HG03095 (cell line): ENCODE measurements at regions not wholly inside any gene's neighbourhood (a gene's known extent, or its start where the extent isn't known, plus 50 kb on each side); places are given as distances from the start of the nearest gene placed in this dataset.
"Not testable (repeated sequence)": the region's sequence is repeated elsewhere in the genome, so short reads cannot be mapped to it uniquely, and the experiment has no call there.

Experiments used
- ATAC-seq: cut with Tn5 transposase; IDR thresholded peaks from one replicate; pipeline ENCODE4 v1.9.1; 2021; ENCODE audit warnings: moderate library complexity; ENCODE audit not compliant: unreplicated experiment

GRCh38 chr5:117594166-117594565 is 1019.5 kb upstream of the SEMA6A start:
- ATAC-seq = no peak

- ATAC-seq = no peak
These were observed 1016.3 kb upstream of the SEMA6A start for GRCh38 chr5:117590944-117591343.

- no peak for ATAC-seq
These were observed 1014.0 kb upstream of the SEMA6A start for GRCh38 chr5:117588611-117589010.

GRCh38 chr5:117587111-117587510 is 1012.5 kb upstream of the SEMA6A start:
- no peak for ATAC-seq

GRCh38 chr5:117568622-117569021 is 994.0 kb upstream of the SEMA6A start:
- no peak for ATAC-seq

- ATAC-seq = no peak
These were observed 993.5 kb upstream of the SEMA6A start for GRCh38 chr5:117568126-117568525.

- ATAC-seq = no peak
These were observed 988.0 kb upstream of the SEMA6A start for GRCh38 chr5:117562647-117563046.

- no peak for ATAC-seq
These were observed 986.9 kb upstream of the SEMA6A start for GRCh38 chr5:117561531-117561930.

GRCh38 chr5:117559005-117559844 is 984.6 kb upstream of the SEMA6A start:
- no peak for ATAC-seq

- ATAC-seq = no peak
These were observed 976.6 kb upstream of the SEMA6A start for GRCh38 chr5:117551236-117551635.

- no peak for ATAC-seq
These were observed 972.6 kb upstream of the SEMA6A start for GRCh38 chr5:117547192-117547591.

GRCh38 chr5:117539692-117540091 is 965.1 kb upstream of the SEMA6A start:
- ATAC-seq = no peak

GRCh38 chr5:117533792-117534191 is 959.2 kb upstream of the SEMA6A start:
- no peak for ATAC-seq

- ATAC-seq = not testable (repeated sequence)
These were observed 958.5 kb upstream of the SEMA6A start for GRCh38 chr5:117533051-117533670.

GRCh38 chr5:117519957-117520500 is 945.4 kb upstream of the SEMA6A start:
- ATAC-seq = no peak

- no peak for ATAC-seq
These were observed 929.7 kb upstream of the SEMA6A start for GRCh38 chr5:117504305-117504704.

GRCh38 chr5:117497601-117498000 is 923.0 kb upstream of the SEMA6A start:
- ATAC-seq = no peak

GRCh38 chr5:117496801-117497200 is 922.2 kb upstream of the SEMA6A start:
- ATAC-seq = no peak

- no peak for ATAC-seq
These were observed 919.6 kb upstream of the SEMA6A start for GRCh38 chr5:117494188-117494587.

- ATAC-seq = no peak
These were observed 914.4 kb upstream of the SEMA6A start for GRCh38 chr5:117488976-117489500.

- no peak for ATAC-seq
These were observed 912.9 kb upstream of the SEMA6A start for GRCh38 chr5:117487556-117487955.

- no peak for ATAC-seq
These were observed 912.3 kb upstream of the SEMA6A start for GRCh38 chr5:117486879-117487391.
